NCI-H748 (cell line): ENCODE measurements at regions not wholly inside any gene's neighbourhood (a gene's known extent, or its start where the extent isn't known, plus 50 kb on each side); places are given as distances from the start of the nearest gene placed in this dataset.

Source experiments
- DNase-seq: peaks from one replicate; lab custom pipeline; 2025; ENCODE audit not compliant: unreplicated experiment; lab: John Stamatoyannopoulos, UW

DNA sequence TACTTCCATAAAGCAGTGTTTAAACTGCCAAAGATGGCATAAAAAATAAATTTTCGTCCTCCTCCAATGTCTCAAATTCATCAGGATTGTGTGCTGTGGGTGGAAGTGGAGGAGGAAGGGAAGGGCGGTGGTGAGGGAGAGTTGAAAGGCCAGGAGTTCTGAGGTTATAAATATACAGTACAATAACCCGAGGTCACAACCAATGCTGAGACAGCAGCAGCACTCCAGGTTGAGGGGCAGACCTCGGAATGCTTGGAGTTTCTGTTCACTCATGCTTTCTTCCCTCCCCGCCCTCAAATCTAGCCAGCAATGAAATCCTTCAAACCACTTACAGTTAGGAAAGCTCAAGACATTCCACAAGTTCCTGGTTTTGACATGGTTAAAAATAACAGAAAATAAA, 134.0 kb upstream of the SMAD1 start:
- DNase-seq: no peak

DNA sequence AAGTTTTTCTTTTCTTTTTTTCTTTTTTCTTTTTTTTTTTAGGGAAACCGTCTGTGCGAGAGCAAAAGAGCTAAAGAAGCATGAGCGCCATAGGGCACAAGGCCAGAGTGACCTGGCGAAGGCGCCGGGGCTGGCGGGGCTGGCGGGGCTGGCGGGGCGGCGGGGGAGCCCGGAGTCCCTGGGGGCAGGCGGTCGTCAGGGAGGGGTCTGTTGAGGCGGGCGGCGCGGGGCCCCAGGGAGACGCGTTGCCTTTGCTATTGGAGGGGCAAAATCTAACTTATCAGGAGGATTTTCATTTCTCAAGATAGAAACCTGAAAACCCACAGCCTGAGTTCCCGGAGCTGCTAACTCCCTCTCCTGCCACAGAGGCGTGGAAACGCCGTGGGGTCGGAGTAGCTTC, 135.6 kb upstream of the SMAD1 start:
- no peak for DNase-seq

DNA sequence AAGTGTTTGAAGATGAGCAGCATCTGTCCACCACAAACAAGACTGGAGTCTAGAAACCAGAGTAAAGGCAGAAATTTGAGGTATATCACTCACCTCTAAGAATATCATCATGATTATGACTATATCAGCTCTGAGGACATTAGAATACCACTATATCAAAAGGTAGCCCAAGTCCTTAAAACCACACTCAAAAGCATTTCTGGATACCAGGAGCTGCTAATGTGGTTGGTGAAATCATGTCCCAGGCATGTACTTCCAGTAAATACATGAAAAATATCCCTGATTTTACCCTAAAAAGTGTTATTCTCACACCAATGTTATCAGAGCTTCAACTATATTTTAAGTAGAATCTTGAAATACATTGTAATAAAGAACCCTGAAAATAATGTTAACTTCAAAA, 136.3 kb upstream of the SMAD1 start:
- DNase-seq: no peak

DNA sequence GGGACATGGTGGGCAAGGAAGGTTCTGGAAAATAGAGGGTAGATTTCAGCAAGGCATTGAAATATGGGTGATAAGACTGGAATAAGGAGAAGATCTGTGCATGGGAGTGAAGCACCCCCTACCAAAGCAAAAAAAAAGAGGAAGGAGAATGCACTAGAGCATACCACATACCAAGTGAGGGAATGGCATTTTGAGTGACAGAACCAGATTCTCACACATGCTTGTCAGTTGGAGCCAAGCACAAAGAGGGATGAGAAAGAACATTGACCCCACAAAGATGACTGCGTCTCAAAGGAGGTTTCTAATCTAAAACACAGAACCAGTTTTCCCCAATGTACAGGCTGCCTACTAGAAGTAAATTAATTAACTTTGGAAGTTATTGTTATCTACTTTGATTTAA, 140.3 kb upstream of the SMAD1 start:
- no peak for DNase-seq

DNA sequence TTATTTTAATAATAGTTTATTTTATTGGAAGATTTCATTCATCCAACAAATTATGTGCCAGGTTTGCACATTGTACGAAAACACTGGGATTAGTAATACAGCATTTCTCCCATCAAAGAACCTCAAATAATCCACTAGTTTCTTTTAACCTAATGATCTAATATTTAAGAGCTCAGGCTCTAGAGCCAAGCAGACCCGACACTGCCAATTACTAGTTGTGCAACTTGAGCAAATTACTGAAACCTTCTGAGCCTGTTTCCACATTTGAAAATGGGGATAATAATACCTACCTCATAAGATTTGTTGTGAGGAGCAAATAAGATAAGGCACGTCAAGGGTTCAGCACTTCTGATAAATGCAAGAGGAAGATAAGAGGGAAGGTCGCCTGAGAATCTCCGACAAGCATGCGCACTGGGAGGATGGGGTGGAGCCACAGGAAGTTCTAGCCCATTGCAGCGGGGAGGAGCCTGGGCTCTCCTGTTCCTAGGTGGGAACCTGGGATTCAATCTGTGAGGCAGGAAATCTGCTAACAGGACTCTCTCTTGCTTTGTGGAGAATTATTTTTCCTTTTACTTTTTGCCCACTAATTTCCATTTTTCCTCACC, 141.5 kb upstream of the SMAD1 start:
- no peak for DNase-seq

DNA sequence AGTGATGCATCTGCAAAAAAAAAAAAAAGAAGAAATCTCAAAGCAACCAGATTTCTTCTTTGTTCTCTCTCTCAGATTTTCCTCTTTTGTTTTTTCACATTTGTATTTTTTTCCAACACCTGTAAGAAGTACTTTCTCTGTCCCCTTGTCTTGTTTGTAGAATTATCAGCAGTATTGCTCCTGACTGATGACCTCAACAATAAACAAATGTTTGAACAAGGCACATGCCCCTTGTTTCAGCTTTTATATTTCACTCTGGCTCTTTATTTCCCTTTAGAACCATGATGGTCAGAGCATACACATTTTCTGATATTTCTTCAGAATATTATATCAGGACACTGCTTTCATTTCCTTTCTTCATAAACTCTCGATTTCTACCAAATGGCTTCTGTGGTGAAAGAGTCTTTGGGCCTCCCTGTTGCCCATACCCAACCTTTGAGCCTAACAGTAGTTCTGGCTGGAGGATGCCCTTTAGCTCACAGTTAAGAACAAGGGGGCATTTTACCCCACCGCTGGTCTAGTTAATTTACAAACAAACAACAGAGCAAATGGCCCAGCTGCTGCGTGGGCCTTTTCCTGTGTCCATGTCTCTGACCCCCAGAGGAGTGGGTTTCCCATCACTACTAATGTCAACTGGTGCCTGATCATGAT, 142.5 kb upstream of the SMAD1 start:
- no peak for DNase-seq

DNA sequence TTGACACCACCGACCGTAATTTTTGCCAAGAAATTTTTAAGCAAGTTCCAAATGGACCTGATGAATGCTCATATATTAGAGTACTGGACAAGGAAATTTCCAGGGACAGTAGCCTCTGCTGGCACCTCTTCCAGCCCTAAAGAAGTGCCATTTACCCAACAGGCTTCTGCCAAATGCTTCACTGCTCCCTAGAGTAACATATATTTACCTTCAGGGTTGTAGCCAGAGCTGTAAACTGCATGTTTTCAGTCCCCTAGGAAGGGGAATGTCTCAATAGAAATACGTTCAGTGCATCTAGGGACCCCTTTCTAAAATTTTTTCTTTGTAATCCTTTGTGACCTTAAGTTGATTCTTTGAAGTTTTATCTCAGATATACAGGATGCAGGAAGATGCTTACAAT, 143.1 kb upstream of the SMAD1 start:
- DNase-seq: no peak

DNA sequence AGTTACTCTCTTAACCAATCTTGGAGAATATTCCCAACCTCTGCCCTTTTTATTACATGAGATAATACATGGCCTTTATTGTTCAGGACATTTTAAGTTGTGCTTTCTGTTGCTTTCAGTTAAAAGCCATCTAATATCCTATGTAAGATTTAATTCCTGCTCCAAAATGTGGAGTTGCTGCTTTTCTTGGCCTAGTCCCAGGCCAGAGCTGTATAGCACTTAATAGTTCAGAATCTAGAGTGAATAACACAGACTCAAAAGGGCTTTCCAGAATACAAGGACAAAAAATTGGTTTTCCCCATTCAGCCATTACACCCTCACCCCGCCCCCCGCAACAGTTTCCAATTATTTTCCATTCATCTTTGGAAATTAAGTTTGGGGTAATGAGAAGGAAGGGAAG, 144.3 kb upstream of the SMAD1 start:
- no peak for DNase-seq

DNA sequence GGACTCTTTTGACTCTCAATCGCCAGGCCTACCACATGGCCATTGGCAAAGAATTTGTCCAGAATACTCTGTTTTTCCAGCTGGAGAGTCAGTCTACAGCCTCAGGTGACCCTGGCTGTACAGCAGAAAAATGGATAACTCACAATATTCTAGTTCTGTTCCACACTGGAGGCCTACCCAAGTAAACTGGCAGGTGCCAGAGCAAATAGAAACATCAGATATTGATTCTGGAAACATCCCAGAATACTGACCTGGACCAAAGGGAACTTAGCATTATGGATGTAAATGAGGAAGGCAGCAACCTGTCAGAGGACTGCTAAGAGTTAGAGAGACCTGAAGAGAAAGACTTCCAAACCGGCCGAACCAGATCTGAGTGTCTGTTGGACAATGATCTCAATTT, 147.9 kb upstream of the SMAD1 start:
- no peak for DNase-seq

DNA sequence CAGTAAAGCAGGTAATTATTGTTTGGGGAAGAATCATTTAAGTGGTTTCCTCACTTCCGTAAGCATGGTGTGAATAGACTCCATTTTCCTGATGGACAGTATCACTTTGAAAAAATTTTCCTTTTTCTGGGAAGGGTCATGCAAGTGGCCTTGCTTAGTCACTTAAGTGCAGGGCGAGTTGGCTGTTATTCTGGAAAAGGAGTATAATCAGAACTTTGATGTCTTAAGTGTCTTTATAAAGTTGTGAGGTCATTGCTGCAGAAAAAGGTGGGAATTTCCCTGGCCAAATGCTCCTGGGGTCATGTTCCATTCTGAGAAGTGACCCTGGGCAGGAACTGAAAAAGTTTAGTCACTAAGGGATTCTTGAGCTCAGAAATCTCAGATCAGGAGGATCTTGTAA, 146.1 kb upstream of the OTUD4 start:
- no peak for DNase-seq

DNA sequence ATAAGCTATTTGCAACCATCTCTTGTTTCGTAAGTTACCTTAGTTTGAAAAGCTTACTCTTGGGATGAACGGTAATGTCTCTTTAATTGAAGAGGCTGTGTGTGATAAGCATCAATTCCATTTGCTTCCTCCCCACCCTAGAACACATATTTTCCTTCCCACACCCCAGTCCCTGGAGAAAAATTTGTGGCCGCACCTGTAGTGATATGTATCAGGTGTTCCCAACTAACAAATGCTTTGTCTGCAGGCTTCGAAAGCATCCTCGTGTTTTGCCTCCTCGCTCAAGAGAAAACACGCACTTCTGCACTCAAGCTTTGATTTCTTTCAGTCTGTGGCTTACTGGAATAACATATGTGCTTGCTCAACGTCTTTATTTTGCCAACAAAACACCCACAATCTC, 143.8 kb upstream of the OTUD4 start:
- no peak for DNase-seq

DNA sequence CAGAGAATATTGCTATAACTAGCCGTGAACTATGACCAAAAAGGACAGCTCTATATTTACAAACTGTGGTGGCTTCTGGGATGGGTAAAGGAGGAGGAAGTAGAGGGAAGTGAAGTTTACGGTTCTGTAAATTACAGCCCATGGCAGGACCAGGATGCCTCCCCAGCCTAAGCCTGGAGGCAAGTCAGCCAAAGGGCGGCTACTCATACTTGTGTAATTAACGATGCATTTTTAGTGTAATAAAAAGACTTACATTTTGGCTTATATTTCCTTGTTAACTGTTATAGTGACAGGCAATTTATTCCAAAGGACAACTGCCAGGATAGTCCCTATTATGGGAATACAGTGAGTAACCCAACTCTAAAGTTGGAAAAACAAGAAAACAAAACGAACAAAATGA, 139.9 kb upstream of the OTUD4 start:
- DNase-seq: no peak

DNA sequence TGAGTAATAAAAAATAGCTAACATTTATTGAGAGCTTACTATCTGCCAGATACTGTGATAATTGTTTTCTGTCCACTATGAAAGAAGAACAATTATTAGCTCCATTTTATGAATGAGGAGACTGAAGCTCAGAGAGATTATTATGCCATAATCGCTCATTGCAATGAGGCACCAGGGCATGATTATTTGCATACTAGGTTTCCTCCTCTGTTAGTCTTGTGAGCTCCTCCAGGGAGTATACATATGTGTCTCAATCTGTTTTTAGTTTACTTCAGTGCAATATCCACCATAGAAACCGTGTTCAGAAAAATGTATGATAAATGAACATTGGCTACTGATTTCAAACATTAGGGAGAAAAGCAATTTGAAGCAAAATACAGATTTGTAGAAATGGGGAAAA, 139.4 kb upstream of the OTUD4 start:
- DNase-seq: no peak

DNA sequence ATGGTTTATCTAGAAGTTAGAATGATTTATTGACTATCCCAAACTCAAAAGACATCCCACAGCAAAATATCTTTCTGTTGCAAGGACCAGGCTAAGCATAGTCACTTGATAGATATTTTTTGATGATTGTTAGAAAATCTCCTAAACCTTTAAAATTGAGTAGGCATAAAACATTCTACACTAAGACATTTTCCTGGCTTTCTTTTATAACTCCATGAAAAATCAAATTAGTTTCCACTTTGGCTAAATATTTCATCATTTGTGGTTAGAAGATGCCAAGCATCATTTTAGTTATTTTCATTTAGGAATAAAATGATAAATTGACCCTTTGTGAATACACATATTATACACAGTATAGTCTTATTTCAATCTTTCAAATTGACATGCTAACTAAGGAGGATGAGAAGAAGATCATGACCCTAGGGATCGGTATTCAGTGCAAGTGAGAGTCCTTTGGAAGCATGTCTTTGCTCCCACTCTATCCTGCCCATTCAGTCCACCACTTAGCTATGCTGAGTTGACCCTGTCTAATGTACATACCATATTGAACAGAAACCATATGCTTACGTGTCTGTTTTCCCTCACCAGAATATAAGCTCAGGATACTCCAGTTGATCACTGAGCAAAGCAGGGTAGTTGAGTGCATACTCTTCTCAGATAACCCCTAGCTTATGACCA, 136.6 kb upstream of the OTUD4 start:
- DNase-seq: no peak

DNA sequence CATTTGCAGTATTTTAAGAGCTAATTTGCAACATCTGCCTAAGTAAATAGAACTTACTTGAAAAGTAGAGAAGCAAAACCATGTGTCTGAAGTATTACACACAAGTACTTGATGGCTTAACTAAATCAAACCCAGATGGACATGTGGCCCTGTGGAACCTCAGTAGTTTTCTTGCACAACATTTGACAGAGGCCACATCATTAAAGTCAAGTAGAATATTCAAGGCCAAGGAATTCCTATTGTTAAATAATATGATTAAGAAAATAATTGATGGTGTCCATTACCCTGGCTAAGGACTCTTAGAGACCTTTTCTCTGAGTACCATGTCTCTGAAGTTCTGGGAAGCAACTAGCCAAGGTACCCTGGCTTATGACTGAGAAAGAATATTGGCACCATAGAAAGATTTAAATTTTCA, 135.4 kb upstream of the OTUD4 start:
- no peak for DNase-seq

DNA sequence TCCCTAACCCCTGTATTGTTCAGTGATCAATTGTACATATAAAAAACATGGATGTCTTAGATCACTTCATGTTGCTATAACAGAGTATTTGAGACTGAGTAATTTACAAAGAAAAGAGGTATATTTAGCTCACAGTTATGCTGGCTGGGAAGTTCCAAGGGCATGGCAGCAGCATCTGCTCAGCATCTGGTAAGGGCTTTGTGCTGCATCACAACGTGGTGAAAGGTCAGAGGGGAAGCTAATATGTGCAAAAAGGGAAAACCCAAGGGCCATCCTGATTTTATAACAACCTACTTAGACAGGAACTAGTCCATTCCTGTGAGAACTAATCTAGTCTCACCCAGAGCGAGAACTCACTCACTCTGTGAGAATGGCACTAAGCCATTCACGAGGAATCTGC, 128.2 kb upstream of the OTUD4 start:
- no peak for DNase-seq

DNA sequence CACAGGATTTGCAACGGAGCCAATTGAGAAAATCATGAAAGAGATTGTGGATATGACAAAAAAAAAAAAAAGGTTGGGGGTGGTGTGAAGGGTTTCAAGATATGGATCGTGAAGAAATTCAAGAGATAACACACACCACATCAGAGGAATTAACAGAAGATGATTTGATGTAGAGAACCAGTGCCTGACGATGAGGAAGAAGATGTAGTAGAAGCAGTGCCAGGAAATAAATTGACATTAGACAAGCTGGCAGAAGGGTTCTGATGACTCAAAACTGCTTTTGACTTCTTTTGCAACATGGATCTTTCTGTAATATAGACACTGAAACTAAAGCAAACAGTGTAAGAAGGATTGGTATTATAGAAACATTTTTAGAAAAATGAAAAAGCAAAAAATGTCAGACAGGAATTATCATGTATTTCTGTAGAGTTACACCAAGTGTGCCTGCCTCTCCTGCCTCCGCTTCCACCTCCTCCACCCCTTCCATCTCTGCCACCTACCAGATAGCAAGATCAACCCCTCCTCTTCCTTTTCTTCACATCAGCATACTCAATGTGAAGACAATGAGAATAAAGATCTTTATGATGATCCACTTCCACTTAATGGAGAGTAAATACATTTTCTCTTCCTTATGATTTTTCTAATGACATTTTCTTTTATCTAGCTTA, 127.5 kb upstream of the OTUD4 start:
- no peak for DNase-seq

DNA sequence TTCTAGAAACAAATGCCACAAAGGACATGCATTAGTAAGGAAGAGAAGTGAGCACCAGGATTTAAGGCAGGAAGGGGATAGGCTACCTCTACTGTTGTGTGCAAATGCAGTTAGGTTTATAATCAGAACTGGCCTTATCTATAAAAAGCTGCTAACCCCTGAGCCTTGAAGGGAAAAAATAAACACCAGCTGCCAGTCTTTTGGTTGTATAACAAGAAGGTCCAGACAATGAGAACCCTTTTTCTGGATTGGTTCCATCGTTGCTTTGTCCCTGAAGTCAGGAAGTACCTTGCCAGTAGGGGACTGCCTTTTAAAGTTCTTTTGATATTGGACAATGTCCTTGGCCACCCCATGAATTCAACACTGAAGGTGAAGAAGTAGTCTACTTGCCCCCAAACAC, 126.7 kb upstream of the OTUD4 start:
- no peak for DNase-seq

DNA sequence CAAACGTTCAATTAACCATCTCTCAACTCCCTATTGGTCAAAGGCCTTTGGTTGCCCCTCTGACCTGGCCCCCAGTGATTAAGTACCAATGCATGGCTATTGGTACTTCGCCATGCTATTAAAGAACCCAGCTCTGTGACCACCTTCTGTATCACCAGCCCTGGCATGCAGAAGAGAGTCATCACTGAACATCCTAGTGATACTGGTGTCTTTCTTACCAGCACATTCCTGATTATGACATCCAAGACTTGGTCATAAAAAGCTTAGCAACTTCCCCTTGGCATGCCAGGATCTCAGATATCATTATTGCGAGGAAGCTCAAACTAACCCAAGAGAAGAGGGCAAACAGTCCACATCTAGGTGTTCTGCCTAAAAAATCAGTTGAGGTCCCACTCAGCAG, 122.3 kb upstream of the OTUD4 start:
- no peak for DNase-seq

DNA sequence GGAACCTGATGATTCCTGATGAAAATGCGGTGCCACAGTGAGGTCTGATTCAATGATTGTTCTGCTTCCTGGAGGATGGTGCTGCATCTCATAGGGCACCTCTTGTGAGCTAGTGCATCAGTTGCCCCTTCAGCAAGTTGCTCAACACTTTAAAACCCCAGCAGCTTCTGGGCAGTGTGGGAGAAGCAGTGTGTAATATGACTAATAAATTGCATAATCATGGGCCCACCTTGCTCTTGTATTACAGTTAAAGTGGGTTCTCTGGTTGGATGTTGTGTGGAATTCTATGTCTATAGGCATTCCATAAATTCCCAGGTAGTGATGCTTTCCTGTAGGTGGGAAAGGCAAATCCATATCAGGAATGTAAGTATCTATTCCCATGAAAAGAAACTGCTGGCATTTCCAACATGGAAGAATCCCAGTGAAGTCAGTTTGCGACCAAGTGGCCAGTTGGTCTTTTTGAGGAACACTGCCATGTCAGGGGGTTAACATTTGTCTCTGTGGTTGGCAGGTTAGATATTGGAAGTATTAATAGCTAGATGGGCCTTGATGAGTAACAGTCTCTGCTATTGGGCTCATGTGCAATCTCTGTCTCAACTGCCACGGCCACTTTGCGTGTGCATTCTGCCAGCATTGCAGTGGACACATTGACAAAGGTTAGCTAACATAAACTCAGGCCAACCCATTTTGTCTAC, 121.1 kb upstream of the OTUD4 start:
- DNase-seq: no peak

DNA sequence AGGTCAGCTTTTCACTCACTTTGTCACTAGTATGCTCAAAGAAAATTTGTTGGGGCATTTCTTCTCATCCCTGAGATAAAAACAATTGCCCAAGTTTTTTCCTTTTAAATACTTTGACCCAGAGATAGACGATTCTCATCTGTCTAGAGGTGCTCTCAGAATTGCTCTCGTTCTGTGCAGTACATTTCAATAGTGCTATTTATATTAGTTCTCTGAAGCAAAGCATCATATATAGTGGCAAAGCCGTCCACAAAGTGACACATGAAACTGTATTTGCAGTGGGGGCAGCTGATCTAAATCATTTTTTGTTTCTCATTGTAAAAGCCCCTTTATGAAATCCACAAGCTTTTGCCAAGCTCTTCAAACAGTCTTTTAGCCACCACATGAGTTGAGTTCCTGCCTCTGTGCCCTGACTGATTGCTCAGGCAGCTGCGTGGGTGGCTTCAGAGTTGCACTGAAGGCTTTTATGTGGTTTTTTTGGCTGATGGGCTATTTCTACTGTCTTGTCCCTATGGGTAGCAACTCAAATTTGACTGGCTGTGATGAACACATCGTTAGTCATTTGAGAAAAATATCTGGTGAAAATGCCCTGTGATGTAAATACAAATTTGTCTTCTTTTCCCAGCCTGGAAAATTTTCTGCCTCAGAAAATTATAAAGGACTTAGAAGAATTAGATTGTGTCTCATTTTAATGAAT, 119.1 kb upstream of the OTUD4 start:
- DNase-seq: no peak
